HEK293 (cell line): ENCODE measurements at regions not wholly inside any gene's neighbourhood (a gene's known extent, or its start where the extent isn't known, plus 50 kb on each side); places are given as distances from the start of the nearest gene placed in this dataset.

Source experiments
- CTCF ChIP-seq: fragments of 450-650 bp; formaldehyde crosslinking; IDR thresholded peaks from 2 replicates; pipeline ENCODE4 v1.5.1; 2016; ENCODE audit warnings: missing biosample characterization, missing genetic modification characterization
- KLF16 ChIP-seq: fragments of 450-650 bp; formaldehyde crosslinking; IDR thresholded peaks from 2 replicates; pipeline ENCODE4 v1.5.1; 2017; ENCODE audit warnings: missing biosample characterization, missing genetic modification characterization
- PBX3 ChIP-seq: sonication (generic); formaldehyde crosslinking; IDR thresholded peaks from 2 replicates; pipeline ENCODE4 v1.8.1; 2022; ENCODE audit warnings: mild to moderate bottlenecking, moderate library complexity, missing genetic modification reagents
- ZNF121 ChIP-seq: fragments of 450-650 bp; formaldehyde crosslinking; IDR thresholded peaks from 2 replicates; pipeline ENCODE4 v1.5.1; 2016; ENCODE audit warnings: missing biosample characterization, missing genetic modification characterization
- ZNF140 ChIP-seq: fragments of 450-650 bp; formaldehyde crosslinking; IDR thresholded peaks from 2 replicates; pipeline ENCODE4 v1.5.1; 2016; ENCODE audit warnings: missing biosample characterization, missing genetic modification characterization
- ZNF175 ChIP-seq: fragments of 450-650 bp; formaldehyde crosslinking; IDR thresholded peaks from 2 replicates; pipeline ENCODE4 v1.5.1; 2016; ENCODE audit warnings: missing biosample characterization, missing genetic modification characterization
- ZNF48 ChIP-seq: fragments of 450-650 bp; formaldehyde crosslinking; IDR thresholded peaks from 2 replicates; pipeline ENCODE4 v1.5.1; 2016; ENCODE audit warnings: missing biosample characterization, missing genetic modification characterization
- ZNF530 ChIP-seq: fragments of 450-650 bp; formaldehyde crosslinking; IDR thresholded peaks from 2 replicates; pipeline ENCODE4 v1.5.1; 2016; ENCODE audit warnings: low read depth, missing biosample characterization, missing genetic modification characterization
- ZNF558 ChIP-seq: fragments of 450-650 bp; formaldehyde crosslinking; IDR thresholded peaks from 2 replicates; pipeline ENCODE4 v1.5.1; 2016; ENCODE audit warnings: missing biosample characterization, missing genetic modification characterization
- ZNF585B ChIP-seq: fragments of 450-650 bp; formaldehyde crosslinking; IDR thresholded peaks from 2 replicates; pipeline ENCODE4 v1.5.1; 2016; ENCODE audit warnings: missing biosample characterization, missing genetic modification characterization
- ZNF639 ChIP-seq: fragments of 450-650 bp; formaldehyde crosslinking; IDR thresholded peaks from 2 replicates; pipeline ENCODE4 v1.5.1; 2016; ENCODE audit warnings: missing biosample characterization, missing genetic modification characterization
- TF ChIP-seq, protein P1 (sequence below): fragments of 450-650 bp; formaldehyde crosslinking; IDR thresholded peaks from 2 replicates; pipeline ENCODE4 v1.5.1; 2016; ENCODE audit warnings: missing biosample characterization, missing genetic modification characterization
- TF ChIP-seq, protein P2 (sequence below): fragments of 450-650 bp; IDR thresholded peaks from 2 replicates; pipeline ENCODE4 v1.5.1; 2018; ENCODE audit warnings: missing biosample characterization, missing genetic modification characterization

GRCh38 chr5:133853646-133854365, 114.6 kb downstream of the C5orf15 start:
- TF ChIP-seq CTCF (tag by site-specific recombination) (no peak), ZNF48 (no peak), ZNF585B (tag by site-specific recombination) (no peak), ZNF530 (no peak), ZNF121 (tag by site-specific recombination) (no peak), ZNF558 (tag by site-specific recombination) (no peak), ZNF639 (no peak), KLF16 (tag by site-specific recombination) (no peak), PBX3 (CRISPR knock-in tag) (no peak), ZNF140 (tag by site-specific recombination) (no peak), ZNF175 (tag by site-specific recombination) (no peak)
- TF ChIP-seq, protein P1, sequence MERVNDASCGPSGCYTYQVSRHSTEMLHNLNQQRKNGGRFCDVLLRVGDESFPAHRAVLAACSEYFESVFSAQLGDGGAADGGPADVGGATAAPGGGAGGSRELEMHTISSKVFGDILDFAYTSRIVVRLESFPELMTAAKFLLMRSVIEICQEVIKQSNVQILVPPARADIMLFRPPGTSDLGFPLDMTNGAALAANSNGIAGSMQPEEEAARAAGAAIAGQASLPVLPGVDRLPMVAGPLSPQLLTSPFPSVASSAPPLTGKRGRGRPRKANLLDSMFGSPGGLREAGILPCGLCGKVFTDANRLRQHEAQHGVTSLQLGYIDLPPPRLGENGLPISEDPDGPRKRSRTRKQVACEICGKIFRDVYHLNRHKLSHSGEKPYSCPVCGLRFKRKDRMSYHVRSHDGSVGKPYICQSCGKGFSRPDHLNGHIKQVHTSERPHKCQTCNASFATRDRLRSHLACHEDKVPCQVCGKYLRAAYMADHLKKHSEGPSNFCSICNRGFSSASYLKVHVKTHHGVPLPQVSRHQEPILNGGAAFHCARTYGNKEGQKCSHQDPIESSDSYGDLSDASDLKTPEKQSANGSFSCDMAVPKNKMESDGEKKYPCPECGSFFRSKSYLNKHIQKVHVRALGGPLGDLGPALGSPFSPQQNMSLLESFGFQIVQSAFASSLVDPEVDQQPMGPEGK (tag by site-specific recombination): no peak
- TF ChIP-seq, protein P2, sequence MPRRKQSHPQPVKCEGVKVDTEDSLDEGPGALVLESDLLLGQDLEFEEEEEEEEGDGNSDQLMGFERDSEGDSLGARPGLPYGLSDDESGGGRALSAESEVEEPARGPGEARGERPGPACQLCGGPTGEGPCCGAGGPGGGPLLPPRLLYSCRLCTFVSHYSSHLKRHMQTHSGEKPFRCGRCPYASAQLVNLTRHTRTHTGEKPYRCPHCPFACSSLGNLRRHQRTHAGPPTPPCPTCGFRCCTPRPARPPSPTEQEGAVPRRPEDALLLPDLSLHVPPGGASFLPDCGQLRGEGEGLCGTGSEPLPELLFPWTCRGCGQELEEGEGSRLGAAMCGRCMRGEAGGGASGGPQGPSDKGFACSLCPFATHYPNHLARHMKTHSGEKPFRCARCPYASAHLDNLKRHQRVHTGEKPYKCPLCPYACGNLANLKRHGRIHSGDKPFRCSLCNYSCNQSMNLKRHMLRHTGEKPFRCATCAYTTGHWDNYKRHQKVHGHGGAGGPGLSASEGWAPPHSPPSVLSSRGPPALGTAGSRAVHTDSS (tag by site-specific recombination): no peak
